Fibroblast of lung (primary cell): ENCODE measurements at regions not wholly inside any gene's neighbourhood (a gene's known extent, or its start where the extent isn't known, plus 50 kb on each side); places are given as distances from the start of the nearest gene placed in this dataset.

Experiments used
- DNase-seq, 2 donors: peaks; one replicate each; pipeline versions ENCODE4 v3.0.0 to v3.0.0-alpha.2; 2010; ENCODE audit warnings: low read depth in 2 of 2
- H2AFZ ChIP-seq: 2 replicates; pipeline ENCODE4 v1.5.1; 2012; ENCODE audit warnings: low read length, control low read depth, inconsistent platforms
- H3K27ac ChIP-seq: 2 replicates; pipeline ENCODE4 v1.5.1; 2011; ENCODE audit warnings: low read length, control low read depth; ENCODE audit not compliant: insufficient read depth
- H3K27me3 ChIP-seq: 2 replicates; pipeline ENCODE4 v1.5.1; 2011; ENCODE audit warnings: mild to moderate bottlenecking, low read length; ENCODE audit not compliant: control insufficient read depth, insufficient read depth
- H3K36me3 ChIP-seq: 2 replicates; pipeline ENCODE4 v1.5.1; 2011; ENCODE audit warnings: low read length; ENCODE audit not compliant: control insufficient read depth, insufficient read depth
- H3K4me1 ChIP-seq: 2 replicates; pipeline ENCODE4 v1.5.1; 2011; ENCODE audit warnings: low read length; ENCODE audit not compliant: control insufficient read depth, insufficient read depth; ENCODE audit errors: extremely low read depth
- H3K4me2 ChIP-seq: 2 replicates; pipeline ENCODE4 v1.5.1; 2011; ENCODE audit warnings: low read length, control low read depth; ENCODE audit not compliant: insufficient read depth; ENCODE audit errors: extremely low read depth
- H3K4me3 ChIP-seq, 4 experiments: fragments of 200-600 bp in 1 of 4; sonication (generic) in 1 of 4; replicated peaks in 1 of 4; 2 replicates each; pipeline ENCODE4 v1.5.1; 2011 to 2016; ENCODE audit warnings: low read length in 4 of 4, low read depth in 3 of 4, mild to moderate bottlenecking in 3 of 4, control low read depth in 2 of 4, inconsistent platforms in 1 of 4, mixed read lengths in 1 of 4; ENCODE audit not compliant: insufficient read depth in 1 of 4; ENCODE audit errors: control extremely low read depth in 1 of 4
- H3K79me2 ChIP-seq: 2 replicates; pipeline ENCODE4 v1.5.1; 2012; ENCODE audit warnings: mild to moderate bottlenecking, low read length, inconsistent platforms; ENCODE audit not compliant: control insufficient read depth, insufficient read depth
- H3K9ac ChIP-seq: 2 replicates; pipeline ENCODE4 v1.5.1; 2011; ENCODE audit warnings: mild to moderate bottlenecking, low read length, control low read depth; ENCODE audit not compliant: insufficient read depth
- H3K9me3 ChIP-seq: 2 replicates; pipeline ENCODE4 v1.5.1; 2012; ENCODE audit warnings: low read depth, low read length; ENCODE audit not compliant: control insufficient read depth, insufficient read depth
- H4K20me1 ChIP-seq: 2 replicates; pipeline ENCODE4 v1.5.1; 2011; ENCODE audit warnings: low read length; ENCODE audit not compliant: control insufficient read depth, insufficient read depth; ENCODE audit errors: extremely low read depth
- EZH2 ChIP-seq: IDR thresholded peaks from 2 replicates; pipeline ENCODE4 v1.5.1; 2012; ENCODE audit warnings: low read length, control low read depth, mild to moderate bottlenecking; ENCODE audit errors: missing control alignments
- TF ChIP-seq, protein P1 (sequence below), 2 donors: IDR thresholded peaks in 1 of 2; conservative IDR thresholded peaks in 1 of 2; 1 replicate in 1 of 2; 2 replicates in 1 of 2; pipeline ENCODE4 v1.5.1; 2011 to 2012; ENCODE audit warnings: low read length in 2 of 2, control low read depth in 1 of 2, inconsistent platforms in 1 of 2, low read depth in 1 of 2, mild to moderate bottlenecking in 1 of 2

- H2AFZ ChIP-seq = no peak overlapping the region
- no peaks in the 10 kb centered on the region for H3K79me2 ChIP-seq
- no peak overlapping the region for H3K4me2 ChIP-seq
- no peak for DNase-seq
- no peaks in the 10 kb centered on the region for H3K36me3 ChIP-seq
- no peaks in the 10 kb centered on the region for H4K20me1 ChIP-seq
- no peak overlapping the region for H3K27ac ChIP-seq
- H3K9me3 ChIP-seq = no peaks in the 10 kb centered on the region
- H3K4me3 ChIP-seq = no peak overlapping the region
- H3K9ac ChIP-seq = no peak overlapping the region
- TF ChIP-seq, protein P1, sequence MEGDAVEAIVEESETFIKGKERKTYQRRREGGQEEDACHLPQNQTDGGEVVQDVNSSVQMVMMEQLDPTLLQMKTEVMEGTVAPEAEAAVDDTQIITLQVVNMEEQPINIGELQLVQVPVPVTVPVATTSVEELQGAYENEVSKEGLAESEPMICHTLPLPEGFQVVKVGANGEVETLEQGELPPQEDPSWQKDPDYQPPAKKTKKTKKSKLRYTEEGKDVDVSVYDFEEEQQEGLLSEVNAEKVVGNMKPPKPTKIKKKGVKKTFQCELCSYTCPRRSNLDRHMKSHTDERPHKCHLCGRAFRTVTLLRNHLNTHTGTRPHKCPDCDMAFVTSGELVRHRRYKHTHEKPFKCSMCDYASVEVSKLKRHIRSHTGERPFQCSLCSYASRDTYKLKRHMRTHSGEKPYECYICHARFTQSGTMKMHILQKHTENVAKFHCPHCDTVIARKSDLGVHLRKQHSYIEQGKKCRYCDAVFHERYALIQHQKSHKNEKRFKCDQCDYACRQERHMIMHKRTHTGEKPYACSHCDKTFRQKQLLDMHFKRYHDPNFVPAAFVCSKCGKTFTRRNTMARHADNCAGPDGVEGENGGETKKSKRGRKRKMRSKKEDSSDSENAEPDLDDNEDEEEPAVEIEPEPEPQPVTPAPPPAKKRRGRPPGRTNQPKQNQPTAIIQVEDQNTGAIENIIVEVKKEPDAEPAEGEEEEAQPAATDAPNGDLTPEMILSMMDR (conservative IDR thresholded peaks at IDR 0.05 in 1 of 2, IDR thresholded peaks at IDR 0.05 in 1 of 2; ENCODE audit: low read depth in 1 of 2, low read length in 2 of 2) = no peak
- no peak for TF ChIP-seq EZH2
- H3K4me1 ChIP-seq = no peaks in the 10 kb centered on the region
- H3K27me3 ChIP-seq = no peaks in the 10 kb centered on the region
These were observed 491.5 kb downstream of the SLC6A15 start for GRCh38 chr12:84421103-84421502.

- no peak overlapping the region for H3K4me2 ChIP-seq
- no peak overlapping the region for H2AFZ ChIP-seq
- no peak for TF ChIP-seq EZH2
- TF ChIP-seq, protein P1 (conservative IDR thresholded peaks at IDR 0.05 in 1 of 2, IDR thresholded peaks at IDR 0.05 in 1 of 2; ENCODE audit: low read depth in 1 of 2, low read length in 2 of 2) = no peak
- DNase-seq = no peak
- no peaks in the 10 kb centered on the region for H3K9me3 ChIP-seq
- H3K9ac ChIP-seq = no peak overlapping the region
- no peaks in the 10 kb centered on the region for H3K79me2 ChIP-seq
- H3K4me1 ChIP-seq = no peaks in the 10 kb centered on the region
- H4K20me1 ChIP-seq = no peaks in the 10 kb centered on the region
- H3K27ac ChIP-seq = no peak overlapping the region
- no peak overlapping the region for H3K4me3 ChIP-seq
- H3K27me3 ChIP-seq = no peaks in the 10 kb centered on the region
- H3K36me3 ChIP-seq = no peaks in the 10 kb centered on the region
These were observed 496.0 kb downstream of the SLC6A15 start for GRCh38 chr12:84416626-84417025.

GRCh38 chr12:84415946-84416345, 496.7 kb downstream of the SLC6A15 start:
- Histone ChIP-seq H3K36me3 (no peaks in the 10 kb centered on the region), H3K4me3 (no peak overlapping the region), H3K9me3 (no peaks in the 10 kb centered on the region), H2AFZ (no peak overlapping the region), H3K4me1 (no peaks in the 10 kb centered on the region), H4K20me1 (no peaks in the 10 kb centered on the region), H3K27ac (no peak overlapping the region), H3K9ac (no peak overlapping the region), H3K4me2 (no peak overlapping the region), H3K27me3 (no peaks in the 10 kb centered on the region), H3K79me2 (no peaks in the 10 kb centered on the region)
- TF ChIP-seq EZH2 = no peak
- TF ChIP-seq, protein P1 (conservative IDR thresholded peaks at IDR 0.05 in 1 of 2, IDR thresholded peaks at IDR 0.05 in 1 of 2; ENCODE audit: low read depth in 1 of 2, low read length in 2 of 2) = no peak
- DNase-seq = no peak
